PC-3 (cell line): ENCODE measurements at regions not wholly inside any gene's neighbourhood (a gene's known extent, or its start where the extent isn't known, plus 50 kb on each side); places are given as distances from the start of the nearest gene placed in this dataset.

Experiments used
- ATAC-seq: fragments of 200-7000 bp; cut with Tn5 transposase; 2 replicates; pipeline ENCODE4 v1.9.1; 2020; ENCODE audit warnings: mild to moderate bottlenecking, moderate library complexity
- BruUV-seq: library from RNA; stranded (reverse); fragments of 400-500 nt; replicated peaks from 2 replicates; lab custom pipeline; 2021; lab: Mats Ljungman, UMichigan
- CTCF ChIA-PET: fragments of 300-600 bp; sonication (Branson Sonifier 250); formaldehyde crosslinking; loops from one replicate; lab custom pipeline; 2022; ENCODE audit warnings: antibody characterized with exemption; lab: Charles Lee
- POLR2A ChIA-PET: fragments of 300-600 bp; sonication (Branson Sonifier 250); formaldehyde crosslinking; loops from one replicate; lab custom pipeline; 2022; ENCODE audit warnings: antibody characterized with exemption; ENCODE audit not compliant: unreplicated experiment; lab: Charles Lee
- DNase-seq: peaks from one replicate; pipeline ENCODE4 v3.0.0-alpha.2; 2015
- H2AFZ ChIP-seq: fragments of 300-600 bp; sonication (generic); 2 replicates; pipeline ENCODE4 v1.6.0; 2016; ENCODE audit warnings: antibody characterized with exemption, low read length
- H3F3A ChIP-seq: fragments of 300-600 bp; sonication (generic); one replicate; pipeline ENCODE4 v1.6.0; 2017; ENCODE audit warnings: antibody characterized with exemption, low read length, control low read depth, mild to moderate bottlenecking; ENCODE audit not compliant: unreplicated experiment
- H3K27ac ChIP-seq: fragments of 300-600 bp; sonication (generic); 2 replicates; pipeline ENCODE4 v1.5.1; 2016; ENCODE audit warnings: mild to moderate bottlenecking, low read length
- H3K27me3 ChIP-seq: fragments of 300-600 bp; sonication (generic); 2 replicates; pipeline ENCODE4 v1.6.1; 2016; ENCODE audit warnings: low read length, mixed read lengths
- H3K36me3 ChIP-seq: fragments of 300-600 bp; sonication (generic); 2 replicates; pipeline ENCODE4 v1.6.1; 2016; ENCODE audit warnings: low read depth, mixed run types, low read length, mixed read lengths
- H3K4me1 ChIP-seq: fragments of 300-600 bp; sonication (generic); 2 replicates; pipeline ENCODE4 v1.5.1; 2016; ENCODE audit warnings: low read length; ENCODE audit not compliant: insufficient read depth
- H3K4me2 ChIP-seq: fragments of 300-600 bp; sonication (generic); 2 replicates; pipeline ENCODE4 v1.6.0; 2016; ENCODE audit warnings: low read length
- H3K4me3 ChIP-seq: fragments of 300-600 bp; sonication (generic); 2 replicates; pipeline ENCODE4 v1.5.1; 2016; ENCODE audit warnings: mild to moderate bottlenecking, low read length, mixed read lengths
- H3K79me2 ChIP-seq: fragments of 300-600 bp; sonication (generic); 2 replicates; pipeline ENCODE4 v1.6.1; 2017; ENCODE audit warnings: low read length, mixed read lengths
- H3K9ac ChIP-seq: fragments of 300-600 bp; sonication (generic); 2 replicates; pipeline ENCODE4 v1.6.0; 2016; ENCODE audit warnings: mild to moderate bottlenecking, low read length
- H3K9me2 ChIP-seq: fragments of 300-600 bp; sonication (generic); replicated peaks from 2 replicates; pipeline ENCODE4 v1.6.1; 2016; ENCODE audit warnings: mixed run types, low read length, mixed read lengths
- H3K9me3 ChIP-seq: fragments of 300-600 bp; sonication (generic); 2 replicates; pipeline ENCODE4 v1.6.1; 2016; ENCODE audit warnings: low read length, mixed read lengths
- H4K20me1 ChIP-seq: fragments of 300-600 bp; sonication (generic); 2 replicates; pipeline ENCODE4 v1.6.1; 2016; ENCODE audit warnings: low read length, mixed read lengths
- EZH2 ChIP-seq: fragments of 300-600 bp; sonication (generic); IDR thresholded peaks from one replicate; pipeline ENCODE4 v1.6.1; 2017; ENCODE audit warnings: antibody characterized with exemption, mild to moderate bottlenecking, low read length; ENCODE audit not compliant: unreplicated experiment
- EZH2phosphoT487 ChIP-seq: fragments of 300-600 bp; sonication (generic); IDR thresholded peaks from 2 replicates; pipeline ENCODE4 v1.6.1; 2018; ENCODE audit warnings: mild to moderate bottlenecking, antibody characterized with exemption, low read length, borderline replicate concordance
- intact Hi-C: fragments of 100-400 bp; cut with micrococcal nuclease; formaldehyde crosslinking; loops from 2 replicates; pipeline ENCODE4 v1.9.0; 2023
- TF ChIP-seq, protein P1 (sequence below): fragments of 300-600 bp; sonication (generic); conservative IDR thresholded peaks from 2 replicates; pipeline ENCODE4 v1.5.1; 2017; ENCODE audit warnings: antibody characterized with exemption, low read depth, mild to moderate bottlenecking, low read length

DNA sequence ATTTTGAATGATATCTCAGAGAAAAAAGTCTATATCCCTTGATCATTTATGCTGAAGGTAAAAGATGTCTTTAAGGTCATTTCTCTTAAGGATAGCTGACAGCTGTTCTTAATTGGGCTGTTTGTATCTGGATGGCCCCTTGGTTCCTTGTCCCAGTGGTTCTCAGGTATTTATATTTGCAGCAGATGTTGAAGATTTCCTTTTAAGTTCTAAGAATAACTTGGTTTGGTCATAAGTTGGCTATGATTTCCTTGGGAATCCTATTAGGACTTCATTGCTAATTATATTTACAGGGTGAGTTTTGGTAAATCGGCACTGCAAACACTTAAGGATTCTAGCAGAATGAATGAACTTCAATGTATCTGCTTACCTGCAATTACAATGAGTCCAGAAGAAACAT is 460.4 kb upstream of the SGO1 start:
- ChIA-PET CTCF (no interaction called here), POLR2A (no interaction called here)
- intact Hi-C loops = no loop called here
- Histone ChIP-seq H3K4me3 (no peak overlapping the region), H3K4me1 (no peaks in the 10 kb centered on the region), H3K27me3 (no peaks in the 10 kb centered on the region), H3K9ac (no peak overlapping the region), H4K20me1 (no peaks in the 10 kb centered on the region), H3K4me2 (no peak overlapping the region), H3F3A (no peaks in the 10 kb centered on the region), H3K9me2 (no peaks in the 10 kb centered on the region), H2AFZ (no peak overlapping the region), H3K79me2 (no peaks in the 10 kb centered on the region), H3K9me3 (0 out of 2 replicates have a peak, but pooled peaks cover 6% of the 10 kb centered on the region), H3K27ac (no peak overlapping the region), H3K36me3 (no peaks in the 10 kb centered on the region)
- DNase-seq = no peak
- TF ChIP-seq, protein P1, sequence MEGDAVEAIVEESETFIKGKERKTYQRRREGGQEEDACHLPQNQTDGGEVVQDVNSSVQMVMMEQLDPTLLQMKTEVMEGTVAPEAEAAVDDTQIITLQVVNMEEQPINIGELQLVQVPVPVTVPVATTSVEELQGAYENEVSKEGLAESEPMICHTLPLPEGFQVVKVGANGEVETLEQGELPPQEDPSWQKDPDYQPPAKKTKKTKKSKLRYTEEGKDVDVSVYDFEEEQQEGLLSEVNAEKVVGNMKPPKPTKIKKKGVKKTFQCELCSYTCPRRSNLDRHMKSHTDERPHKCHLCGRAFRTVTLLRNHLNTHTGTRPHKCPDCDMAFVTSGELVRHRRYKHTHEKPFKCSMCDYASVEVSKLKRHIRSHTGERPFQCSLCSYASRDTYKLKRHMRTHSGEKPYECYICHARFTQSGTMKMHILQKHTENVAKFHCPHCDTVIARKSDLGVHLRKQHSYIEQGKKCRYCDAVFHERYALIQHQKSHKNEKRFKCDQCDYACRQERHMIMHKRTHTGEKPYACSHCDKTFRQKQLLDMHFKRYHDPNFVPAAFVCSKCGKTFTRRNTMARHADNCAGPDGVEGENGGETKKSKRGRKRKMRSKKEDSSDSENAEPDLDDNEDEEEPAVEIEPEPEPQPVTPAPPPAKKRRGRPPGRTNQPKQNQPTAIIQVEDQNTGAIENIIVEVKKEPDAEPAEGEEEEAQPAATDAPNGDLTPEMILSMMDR = no peak
- TF ChIP-seq EZH2 (no peak), EZH2phosphoT487 (no peak)
- BruUV-seq = no TSS peak
- no peak for ATAC-seq

DNA sequence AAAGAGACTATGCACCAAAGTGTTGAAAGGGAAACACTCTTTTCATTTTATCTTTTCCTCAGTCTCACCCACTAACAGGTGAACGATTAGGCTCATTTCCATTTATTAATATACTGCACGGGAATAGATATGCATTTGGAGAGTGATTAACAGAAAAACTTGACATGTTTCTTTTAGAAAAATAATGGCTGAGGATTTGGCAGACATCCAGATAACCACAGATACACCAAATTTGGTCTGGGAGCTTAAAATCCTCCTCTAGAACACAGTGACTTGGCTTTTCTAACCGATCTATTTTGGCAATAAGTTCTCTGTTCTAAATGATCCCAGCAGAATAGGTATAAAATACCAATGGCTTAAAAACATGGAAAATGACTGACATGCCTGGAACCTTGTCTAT is 459.3 kb upstream of the SGO1 start:
- H3K9me2 ChIP-seq = no peaks in the 10 kb centered on the region
- H3K36me3 ChIP-seq = no peaks in the 10 kb centered on the region
- ATAC-seq (no peak), DNase-seq (no peak)
- no peak overlapping the region for H3K9ac ChIP-seq
- intact Hi-C loops = no loop called here
- TF ChIP-seq EZH2phosphoT487 (no peak), EZH2 (no peak)
- TF ChIP-seq, protein P1 = no peak
- BruUV-seq = no TSS peak
- ChIA-PET CTCF (no interaction called here), POLR2A (no interaction called here)
- no peaks in the 10 kb centered on the region for H3K4me1 ChIP-seq
- 0 out of 2 replicates have a peak, but pooled peaks cover 6% of the 10 kb centered on the region for H3K9me3 ChIP-seq
- no peaks in the 10 kb centered on the region for H3F3A ChIP-seq
- H3K4me2 ChIP-seq = no peak overlapping the region
- H3K27ac ChIP-seq = no peak overlapping the region
- H4K20me1 ChIP-seq = no peaks in the 10 kb centered on the region
- no peaks in the 10 kb centered on the region for H3K79me2 ChIP-seq
- H3K27me3 ChIP-seq = no peaks in the 10 kb centered on the region
- no peak overlapping the region for H3K4me3 ChIP-seq
- no peak overlapping the region for H2AFZ ChIP-seq

DNA sequence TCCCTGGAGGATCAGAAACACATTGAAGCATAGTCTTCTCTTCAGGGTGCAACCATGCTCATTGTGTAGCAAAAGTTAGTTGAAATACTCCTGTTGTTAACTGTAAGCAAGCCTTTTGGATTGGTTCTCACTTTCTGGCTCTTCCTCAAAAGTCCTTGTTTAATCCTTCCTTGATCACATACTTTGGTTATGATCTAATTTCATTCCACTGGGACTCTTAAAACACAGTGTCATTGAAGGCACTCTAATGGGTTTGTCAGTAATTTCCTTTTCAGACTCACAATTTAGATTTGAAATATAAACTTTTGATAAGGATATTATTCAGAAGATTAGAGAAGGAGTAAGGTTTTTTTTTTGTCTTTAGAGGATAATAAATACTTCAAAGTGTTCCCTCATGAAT is 451.7 kb upstream of the SGO1 start:
- H3K4me2 ChIP-seq = no peak overlapping the region
- H3F3A ChIP-seq = no peaks in the 10 kb centered on the region
- no peaks in the 10 kb centered on the region for H4K20me1 ChIP-seq
- no TSS peak for BruUV-seq
- POLR2A ChIA-PET = no interaction called here
- H3K27ac ChIP-seq = no peak overlapping the region
- TF ChIP-seq EZH2 (no peak), EZH2phosphoT487 (no peak)
- TF ChIP-seq, protein P1 = no peak
- H3K9ac ChIP-seq = no peak overlapping the region
- no peak overlapping the region for H2AFZ ChIP-seq
- ATAC-seq = no peak
- DNase-seq = no peak
- H3K36me3 ChIP-seq = no peaks in the 10 kb centered on the region
- H3K27me3 ChIP-seq = no peaks in the 10 kb centered on the region
- intact Hi-C loops = no loop called here
- no peak overlapping the region for H3K4me3 ChIP-seq
- no peaks in the 10 kb centered on the region for H3K79me2 ChIP-seq
- no peaks in the 10 kb centered on the region for H3K9me2 ChIP-seq
- CTCF ChIA-PET = no interaction called here
- H3K9me3 ChIP-seq = 0 out of 2 replicates have a peak, but pooled peaks cover 9% of the 10 kb centered on the region
- no peaks in the 10 kb centered on the region for H3K4me1 ChIP-seq
